Hematopoietic multipotent progenitor cell (in vitro differentiated cells): ENCODE measurements at regions not wholly inside any gene's neighbourhood (a gene's known extent, or its start where the extent isn't known, plus 50 kb on each side); places are given as distances from the start of the nearest gene placed in this dataset.

Experiments used
- DNase-seq, 3 donors: peaks; one replicate each; pipeline ENCODE4 v3.0.0-alpha.2; 2011 to 2015; ENCODE audit warnings: low read depth in 2 of 3, low spot score in 2 of 3

DNA sequence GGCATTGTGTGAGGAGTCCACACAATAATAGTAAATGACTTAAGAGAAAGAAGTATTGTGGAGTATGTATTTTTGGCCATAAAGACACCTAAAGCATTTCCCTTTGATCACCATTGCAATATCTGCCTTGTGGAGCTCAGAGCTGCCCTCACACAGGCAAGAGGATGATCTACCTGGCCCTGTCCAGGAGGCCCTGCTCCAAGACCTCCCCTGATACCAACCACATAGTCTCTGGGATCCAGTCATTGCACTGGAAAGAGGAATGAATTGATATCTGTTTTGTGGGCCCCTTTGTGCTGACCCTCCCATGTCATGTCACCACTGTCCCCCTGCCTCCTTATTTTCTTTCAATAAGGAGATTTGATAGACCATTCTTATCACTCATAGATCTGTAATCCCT lies 430.6 kb upstream of the TNP1 start:
- DNase-seq = no peak

DNA sequence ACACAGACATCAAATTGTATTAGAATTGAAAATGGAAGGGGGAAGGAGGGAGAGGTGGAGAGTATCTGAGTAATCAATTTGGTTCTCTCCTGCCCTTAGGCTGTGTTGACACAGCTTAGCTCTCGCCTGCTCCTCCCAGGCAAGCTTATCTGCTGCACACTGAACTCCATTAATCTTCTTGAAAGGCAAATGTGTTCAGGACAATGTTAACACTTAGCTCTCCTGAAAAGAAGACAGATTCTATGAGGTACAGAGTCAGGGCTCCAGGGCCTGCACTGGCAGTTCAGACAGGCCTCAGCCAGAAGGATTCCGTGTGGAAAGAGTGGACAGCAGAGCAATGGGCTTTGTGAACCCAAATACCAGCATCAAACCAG lies 430.0 kb upstream of the TNP1 start:
- DNase-seq = no peak

DNA sequence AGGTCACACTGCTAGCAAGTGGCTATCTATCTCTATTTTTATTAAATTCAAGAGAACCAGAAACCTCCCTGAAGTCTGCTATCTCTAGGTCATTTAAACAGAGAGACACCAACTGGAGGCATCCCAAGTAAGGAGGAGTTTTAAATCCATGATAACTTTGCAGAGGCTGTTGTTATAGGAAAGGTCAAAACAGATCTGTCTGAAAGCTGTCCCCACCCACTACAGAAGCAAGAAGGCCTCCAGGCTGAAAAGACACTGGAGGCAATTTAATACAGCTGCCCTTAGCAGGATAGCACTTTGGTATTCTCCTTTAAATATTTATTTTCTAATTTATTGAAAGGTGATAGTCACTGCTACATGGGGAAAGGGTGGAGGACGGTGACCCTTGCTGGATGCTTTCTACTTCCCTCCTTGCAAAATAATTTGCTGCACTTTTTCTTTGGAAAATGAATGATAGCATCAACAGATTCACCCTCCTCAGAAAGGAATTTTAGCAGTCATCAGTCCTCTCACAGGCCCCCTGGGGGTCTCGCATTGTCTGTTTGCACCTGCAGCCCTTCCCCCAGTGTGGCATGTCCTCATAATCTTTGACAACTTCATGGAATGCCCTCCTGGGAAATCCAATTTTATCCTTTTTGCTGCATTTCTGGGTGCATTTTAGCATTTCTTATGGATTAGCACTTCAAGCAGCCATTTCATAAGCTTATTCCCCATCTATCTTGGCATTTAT lies 429.5 kb upstream of the TNP1 start:
- no peak for DNase-seq

GRCh38 chr2:217288472-217289063 lies 428.7 kb upstream of the TNP1 start:
- DNase-seq = no peak

GRCh38 chr2:217286833-217287232 lies 427.0 kb upstream of the TNP1 start:
- no peak for DNase-seq

DNA sequence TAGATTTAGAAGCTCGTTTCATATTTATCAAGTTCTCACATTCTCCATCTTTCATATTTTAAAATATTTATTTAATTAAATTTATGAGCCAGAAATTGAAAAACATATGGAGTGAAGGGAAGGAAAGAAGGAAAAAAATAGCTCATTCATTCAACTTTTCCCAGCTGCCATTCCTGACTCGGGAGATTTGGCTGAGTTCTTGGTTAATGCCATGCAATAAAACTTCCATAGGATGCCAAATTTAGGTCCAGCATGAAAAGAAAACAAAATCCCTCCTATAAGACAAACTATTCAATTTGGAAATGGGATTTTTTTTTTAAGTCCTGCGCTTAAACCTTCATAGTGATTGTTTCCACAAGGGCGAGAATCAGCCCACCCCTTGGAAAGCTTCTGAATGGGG lies 426.1 kb upstream of the TNP1 start:
- no peak for DNase-seq

DNA sequence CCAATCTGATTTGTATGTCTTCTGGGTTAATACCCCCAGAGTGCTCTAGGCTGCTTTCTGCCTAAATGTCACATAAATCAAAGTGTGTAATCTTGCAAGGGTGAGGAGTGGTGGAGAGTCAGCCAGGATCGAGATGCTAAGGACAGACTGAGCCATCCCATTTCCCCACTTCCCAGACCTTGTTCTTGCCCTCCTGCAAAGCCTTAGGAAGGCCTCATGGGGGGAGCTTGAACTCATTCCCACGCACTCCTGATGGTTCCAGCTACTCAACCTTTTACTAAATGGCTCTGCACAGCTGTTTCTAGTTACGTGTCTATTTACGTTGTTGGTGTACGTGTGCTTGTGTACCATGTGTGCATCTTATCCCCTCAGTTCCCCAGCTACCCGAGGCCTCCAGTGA lies 423.6 kb upstream of the TNP1 start:
- DNase-seq = no peak

- DNase-seq = no peak
These were observed 422.7 kb upstream of the TNP1 start for GRCh38 chr2:217282531-217282930.

- no peak for DNase-seq
These were observed 419.7 kb upstream of the TNP1 start for GRCh38 chr2:217279556-217279955.

- DNase-seq = no peak
These were observed 419.3 kb upstream of the TNP1 start for GRCh38 chr2:217279140-217279539.

DNA sequence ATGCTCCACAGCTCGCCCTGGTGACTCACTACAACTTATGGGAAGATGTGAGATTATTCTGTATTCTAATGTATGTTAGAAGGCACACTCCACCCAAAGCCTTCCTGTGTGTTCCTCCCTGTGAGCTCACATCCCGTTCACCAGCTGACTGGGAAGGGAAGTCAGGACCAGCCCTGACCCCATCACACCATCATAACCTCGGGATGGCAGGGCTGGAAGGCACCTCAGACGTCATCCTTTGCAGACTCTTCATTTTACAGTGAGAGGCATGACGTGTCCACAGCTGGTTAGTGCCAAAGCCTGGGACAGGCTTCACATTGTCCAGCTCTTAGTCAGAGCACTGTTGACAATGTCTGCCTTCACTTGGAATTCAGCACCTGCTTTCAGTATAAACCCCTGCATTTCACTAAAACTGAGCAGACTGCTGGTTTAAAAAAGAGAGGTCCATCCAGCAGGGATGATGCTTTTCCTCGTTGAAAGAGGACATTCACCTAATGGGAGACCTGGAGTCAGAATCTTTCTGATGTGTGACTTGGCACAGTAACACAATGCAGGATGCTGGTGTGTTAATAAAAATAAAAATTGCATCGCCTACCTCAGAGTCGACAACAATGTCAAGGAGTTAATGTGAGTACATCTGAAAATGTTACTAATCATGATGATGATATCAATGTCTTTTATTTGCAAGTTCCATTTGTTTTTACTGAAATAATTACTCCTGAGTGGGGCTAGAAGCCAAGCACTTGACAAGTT lies 418.0 kb upstream of the TNP1 start:
- no peak for DNase-seq

DNA sequence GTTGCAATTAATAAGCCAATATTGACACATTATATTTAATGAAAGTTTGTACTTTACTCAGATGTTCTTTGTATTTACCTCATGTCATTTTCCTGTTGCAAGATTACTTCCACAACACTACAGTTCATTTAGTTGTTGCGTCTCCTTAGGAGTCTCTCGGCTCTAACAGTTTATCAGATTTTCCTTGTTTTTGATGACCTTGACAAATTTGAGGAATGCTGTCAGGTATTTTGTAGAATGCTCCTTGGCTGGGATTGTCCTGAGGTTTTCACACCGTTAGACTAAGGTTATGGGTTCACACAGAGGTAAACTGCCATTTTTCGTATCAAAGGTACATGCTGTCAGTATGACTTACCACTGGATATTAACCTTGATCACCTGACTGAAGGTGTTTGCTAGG lies 416.6 kb upstream of the TNP1 start:
- DNase-seq = no peak

GRCh38 chr2:217275091-217275490 lies 415.2 kb upstream of the TNP1 start:
- no peak for DNase-seq

DNA sequence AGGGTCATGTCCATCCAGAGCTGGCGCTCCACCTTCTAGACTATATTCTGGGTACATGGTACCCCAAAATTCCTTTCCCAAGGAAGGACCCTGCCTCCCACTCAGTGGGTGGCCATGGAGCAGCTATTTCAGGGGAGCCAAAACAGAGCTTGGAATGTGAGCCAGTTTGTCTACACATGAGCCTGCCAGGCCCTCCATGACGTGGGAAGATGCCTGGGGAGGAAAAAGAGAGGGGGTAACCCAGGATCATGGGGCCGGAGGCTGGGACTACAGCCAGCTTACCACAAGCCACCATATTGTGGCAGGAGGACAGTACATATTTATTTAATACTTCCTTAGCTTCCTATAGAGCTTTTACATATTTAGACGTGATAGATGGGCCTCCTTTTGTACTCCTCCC lies 414.7 kb upstream of the TNP1 start:
- DNase-seq = no peak

- no peak for DNase-seq
These were observed 414.0 kb upstream of the TNP1 start for GRCh38 chr2:217273851-217274250.

DNA sequence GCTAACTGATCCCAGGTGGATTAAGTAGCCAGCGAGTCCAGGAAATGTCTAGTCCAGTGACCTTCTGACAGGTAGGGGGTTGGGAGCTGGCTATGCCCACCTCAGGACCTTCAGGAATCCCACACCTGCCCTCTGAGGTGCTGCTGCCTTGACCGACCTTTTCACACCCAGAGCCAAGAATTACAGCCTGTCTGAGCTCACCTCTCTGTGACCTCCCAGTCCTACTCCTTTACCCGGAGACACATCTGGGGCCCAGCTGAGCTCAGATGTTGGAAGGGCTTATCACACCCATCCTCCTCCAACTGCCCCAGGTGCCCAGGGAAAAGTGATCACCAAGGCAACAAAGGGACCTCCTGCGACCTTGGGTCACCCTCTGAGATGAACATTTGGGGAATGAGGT lies 413.3 kb upstream of the TNP1 start:
- no peak for DNase-seq

DNA sequence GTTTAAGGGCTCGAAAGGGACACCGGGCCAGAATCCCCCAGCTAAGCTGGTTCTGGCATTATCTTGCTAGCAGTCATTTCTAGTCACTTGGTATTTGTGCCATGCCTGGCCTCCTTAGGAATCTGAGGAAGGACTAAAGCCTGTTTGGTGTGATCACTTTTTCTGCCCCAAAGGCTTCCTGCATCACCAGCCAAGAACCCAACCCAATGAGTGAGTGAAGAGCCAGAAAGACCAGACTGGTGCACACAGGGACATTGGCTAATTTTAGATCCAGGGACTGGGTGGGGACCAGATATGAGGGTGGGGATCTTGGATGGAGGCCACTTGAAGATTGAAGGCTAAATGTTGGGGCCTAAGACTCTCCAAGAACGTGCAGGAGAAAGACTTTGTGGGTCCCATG lies 411.9 kb upstream of the TNP1 start:
- DNase-seq = no peak

DNA sequence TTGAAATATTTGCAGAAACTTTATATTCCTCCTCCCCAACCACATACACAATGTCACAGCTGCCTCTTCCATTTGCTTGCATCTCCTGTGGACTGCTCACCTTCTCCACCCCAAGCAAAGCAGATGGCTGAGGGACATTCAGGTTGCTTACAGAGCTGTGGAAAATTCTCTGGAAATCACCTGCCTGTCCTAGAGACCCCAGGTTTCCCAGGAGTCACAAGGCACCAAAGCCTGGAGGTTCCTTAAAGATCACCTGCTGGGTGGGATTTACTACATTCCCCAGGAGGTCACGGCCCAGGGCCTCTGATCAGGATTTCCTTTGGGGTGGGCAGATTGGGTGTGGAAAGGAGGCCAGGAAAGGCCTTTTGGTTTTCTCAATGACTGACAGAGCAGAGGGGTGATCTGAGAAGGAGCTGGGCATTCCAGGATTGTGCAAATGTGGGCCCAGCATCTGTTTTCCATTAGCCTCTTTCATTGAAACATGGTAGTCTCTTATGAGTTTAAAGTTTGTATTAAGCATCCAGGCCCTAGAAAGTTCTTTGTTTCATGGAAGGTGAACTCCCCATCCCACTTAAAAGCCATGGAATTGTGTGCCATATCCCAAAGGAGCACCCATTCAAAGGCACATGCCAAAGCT lies 410.7 kb upstream of the TNP1 start:
- DNase-seq = no peak

DNA sequence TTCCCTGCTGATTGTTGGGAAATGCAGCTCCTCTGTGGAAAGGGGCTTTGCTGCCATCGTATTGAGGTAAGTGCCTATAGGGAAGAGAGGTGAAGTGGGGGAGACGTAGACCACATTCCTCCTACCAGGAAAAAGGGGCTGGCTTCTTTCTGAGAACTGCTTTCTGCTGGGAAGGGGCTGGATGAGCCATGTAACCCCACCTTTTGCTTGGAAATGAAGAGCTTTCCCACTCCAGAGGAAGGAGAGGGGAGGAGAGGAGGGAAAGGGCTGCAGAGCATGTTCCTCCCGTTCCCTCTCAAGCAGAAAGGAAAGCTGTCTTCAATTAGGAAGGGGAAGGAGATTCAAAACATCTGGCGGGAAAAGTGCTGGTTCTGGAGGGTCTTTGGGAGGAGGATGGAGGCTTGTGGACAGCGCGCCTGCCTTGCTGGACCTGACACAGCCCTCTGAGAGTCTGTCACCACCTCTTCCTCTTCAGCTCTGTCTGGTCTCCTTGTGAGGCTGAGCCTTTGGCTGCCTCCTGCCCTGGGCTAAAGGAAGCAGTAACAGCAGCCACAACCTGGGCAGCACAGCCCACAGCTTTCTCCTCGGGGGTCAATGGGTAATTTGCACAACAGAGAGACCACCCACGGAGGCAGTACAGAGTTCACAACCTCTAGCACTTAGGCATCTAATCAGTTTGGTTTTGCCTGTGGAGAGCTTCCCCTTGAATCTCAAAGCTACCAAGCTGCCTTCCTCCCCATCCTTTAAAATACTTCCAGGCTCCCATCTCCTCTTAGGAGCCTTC lies 410.0 kb upstream of the TNP1 start:
- DNase-seq = no peak

DNA sequence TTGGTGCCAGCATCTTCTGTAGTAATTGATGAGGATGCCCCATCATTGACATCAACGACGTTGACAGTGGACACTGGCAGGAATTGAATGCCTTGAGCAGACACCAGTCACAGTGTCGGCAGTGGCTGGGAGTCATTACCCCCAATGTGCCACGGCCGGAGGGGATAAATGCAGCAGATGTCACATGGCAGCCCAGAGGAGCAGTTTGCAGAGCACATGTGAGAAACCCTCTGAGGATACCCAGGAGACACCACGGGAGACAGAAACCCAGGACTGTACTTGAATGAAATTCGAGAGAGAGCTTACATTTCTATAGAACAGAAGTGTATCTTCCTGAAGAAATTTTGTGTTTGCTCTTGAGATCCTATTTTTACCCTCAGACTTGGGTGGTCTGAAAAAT lies 409.1 kb upstream of the TNP1 start:
- no peak for DNase-seq

DNA sequence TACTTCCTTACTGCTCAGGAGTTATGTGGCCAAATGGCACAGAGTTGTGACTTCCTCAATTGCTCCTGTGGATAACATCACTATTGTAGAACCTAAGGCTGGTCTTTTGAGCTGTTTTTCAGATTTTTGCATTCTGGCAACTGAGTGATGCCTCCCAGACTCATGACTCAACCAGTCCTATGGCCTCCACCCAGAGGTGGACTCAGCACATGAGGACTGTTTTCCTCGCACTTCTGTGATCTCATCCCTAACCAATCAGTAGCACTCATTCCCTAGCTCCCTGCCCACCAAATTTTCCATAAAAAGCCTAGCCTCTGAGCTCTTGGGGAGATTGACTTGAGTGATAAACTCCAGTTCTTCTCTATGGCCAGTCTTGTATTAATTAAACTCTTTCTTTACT lies 407.9 kb upstream of the TNP1 start:
- no peak for DNase-seq
